KBM-7 (cell line): ENCODE measurements at regions not wholly inside any gene's neighbourhood (a gene's known extent, or its start where the extent isn't known, plus 50 kb on each side); places are given as distances from the start of the nearest gene placed in this dataset.
A peak's percentile ranks its signal among the peaks of the same experiment; 100 is the strongest.

Experiments
- DNase-seq: peaks from one replicate; pipeline ENCODE4 v3.0.0-alpha.2; 2015
- in situ Hi-C: fragments of 300-500 bp; cut with MboI; formaldehyde crosslinking; loops from 2 replicates; pipeline ENCODE4 v1.14.3; 2020; ENCODE audit warnings: low sequenced_read_pairs, low pct_unique_long_range_greater_than_20kb, mixed read lengths

DNA sequence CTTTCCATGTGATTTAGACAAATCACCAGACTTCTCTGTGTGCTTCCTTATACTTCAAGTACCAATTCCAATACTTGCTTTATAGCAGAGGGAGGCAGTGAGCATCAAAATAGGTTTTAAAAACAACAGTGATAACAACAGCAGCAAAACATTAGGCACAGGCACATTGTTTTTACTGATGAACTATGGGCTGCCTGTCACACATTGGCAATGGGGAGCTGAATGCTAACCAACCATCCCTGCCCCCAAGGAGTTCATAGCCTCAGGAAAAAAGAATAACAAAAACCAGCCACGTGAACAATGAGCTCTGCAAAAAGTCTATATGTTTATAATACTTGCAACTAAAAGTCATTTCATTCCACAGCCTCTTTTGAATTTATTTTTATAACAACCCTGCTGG is 287.9 kb upstream of the TRIB2 start:
- in situ Hi-C loops, result no loop called here
- DNase-seq, result no peak

DNA sequence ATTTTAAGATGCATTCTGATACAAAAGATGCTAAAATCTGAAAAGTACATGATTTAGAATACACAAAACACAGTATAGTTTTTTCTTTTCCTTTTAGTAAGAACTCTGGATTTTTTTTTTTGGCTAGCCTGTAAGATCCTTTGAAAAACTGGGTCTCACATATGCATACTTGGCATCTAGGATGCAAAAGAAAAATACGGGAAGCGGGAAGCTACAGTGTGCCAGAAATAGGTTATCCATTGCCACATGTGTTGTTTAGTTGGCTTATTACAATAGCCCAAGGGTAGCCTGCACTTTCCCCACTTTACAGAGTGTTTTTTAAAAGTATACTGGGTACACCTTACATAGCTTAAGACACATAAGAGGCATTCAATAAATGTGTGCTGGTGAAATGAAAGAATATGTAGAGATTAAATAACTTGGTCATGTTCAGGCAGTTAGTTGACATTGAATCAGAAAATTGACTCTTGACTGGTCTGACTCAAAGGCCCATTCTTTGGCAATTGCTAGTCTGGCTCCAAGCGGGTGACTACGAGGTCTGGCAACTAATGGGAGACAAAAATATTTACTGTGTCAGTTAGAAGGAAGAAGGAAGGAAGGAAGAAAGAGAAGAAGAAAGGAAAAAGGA is 286.8 kb upstream of the TRIB2 start:
- in situ Hi-C loops, result no loop called here
- no peak for DNase-seq

DNA sequence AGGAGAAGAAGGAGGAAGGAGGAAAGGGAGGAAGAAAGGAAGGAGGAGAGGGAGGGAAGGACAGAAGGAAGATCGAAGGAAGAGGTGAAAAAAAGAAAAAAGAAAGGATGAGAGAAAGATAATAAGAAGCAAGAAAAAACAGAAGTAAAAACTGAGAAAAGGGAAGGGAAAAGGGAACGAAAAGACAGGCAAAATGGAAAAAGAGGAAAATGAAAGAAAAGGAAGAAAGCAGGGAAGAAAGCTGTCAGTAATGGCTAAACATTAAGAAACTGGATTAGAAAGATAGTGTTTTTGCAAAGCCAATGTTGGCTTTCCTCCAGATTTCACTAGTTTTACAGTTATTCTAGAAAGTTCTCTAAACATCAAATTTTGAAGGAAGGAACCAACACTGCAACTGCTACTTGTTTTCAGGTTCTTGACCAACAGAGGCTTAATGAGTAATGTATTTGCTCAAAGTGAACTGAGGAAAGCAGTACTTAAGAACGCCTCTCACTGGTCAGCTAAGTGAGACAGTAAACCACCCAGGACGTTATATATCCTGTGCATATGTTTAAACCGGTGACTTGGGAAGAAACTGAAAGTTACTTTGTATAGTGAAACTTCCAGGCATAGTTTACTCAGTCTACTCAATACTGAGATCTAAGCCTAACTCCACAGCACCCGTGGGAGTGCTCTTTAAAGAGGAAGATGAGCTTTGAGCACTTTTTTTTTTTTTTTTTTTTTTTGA is 286.2 kb upstream of the TRIB2 start:
- in situ Hi-C loops, result no loop called here
- DNase-seq, result peak; percentile 21

DNA sequence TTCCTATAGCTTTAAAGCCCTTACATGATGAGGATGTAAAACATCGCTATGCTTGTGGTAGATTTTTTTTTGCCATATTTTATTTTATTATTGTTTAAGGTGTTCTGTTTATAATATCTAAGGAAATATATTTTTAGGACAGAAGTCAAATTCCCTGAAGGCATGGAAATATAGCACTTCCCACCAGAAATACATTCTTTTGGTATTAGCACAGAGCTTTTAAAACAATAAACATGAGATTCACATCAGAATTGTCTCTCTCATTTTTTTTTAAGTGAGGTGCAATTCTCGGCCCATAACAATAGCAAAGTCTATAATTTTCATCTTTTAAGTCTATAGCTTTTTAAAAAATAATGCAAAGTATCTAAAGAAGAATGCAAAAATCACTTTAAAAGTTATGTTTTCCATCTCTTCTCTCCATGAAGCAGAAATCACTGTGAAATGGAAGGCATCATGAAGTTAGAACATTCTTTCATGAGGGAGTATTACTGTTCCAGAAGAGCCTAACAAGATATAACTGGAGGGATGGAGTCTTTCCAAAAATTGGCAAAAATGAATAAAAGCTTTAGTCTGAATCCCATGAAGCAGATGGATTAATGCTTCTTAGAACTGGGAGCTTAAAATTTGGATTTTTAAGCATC is 283.6 kb upstream of the TRIB2 start:
- in situ Hi-C loops, result no loop called here
- no peak for DNase-seq

DNA sequence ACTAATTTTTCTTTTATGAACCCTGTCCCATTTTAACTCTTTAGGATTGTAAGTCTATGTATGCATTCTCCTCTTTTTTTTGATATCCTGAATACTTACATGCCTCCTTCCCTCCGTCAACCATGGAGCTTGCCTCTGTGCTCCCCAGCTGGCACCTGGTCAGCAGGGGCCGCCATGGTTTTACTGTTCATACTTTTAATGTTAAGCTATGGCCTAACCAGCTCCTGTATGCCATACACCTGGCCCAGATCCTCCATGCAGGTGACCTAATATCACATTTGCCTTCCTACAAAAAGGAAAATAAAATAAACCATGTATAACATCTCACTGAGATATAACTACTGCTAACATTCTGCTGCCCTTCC is 283.1 kb upstream of the TRIB2 start:
- DNase-seq, result no peak

DNA sequence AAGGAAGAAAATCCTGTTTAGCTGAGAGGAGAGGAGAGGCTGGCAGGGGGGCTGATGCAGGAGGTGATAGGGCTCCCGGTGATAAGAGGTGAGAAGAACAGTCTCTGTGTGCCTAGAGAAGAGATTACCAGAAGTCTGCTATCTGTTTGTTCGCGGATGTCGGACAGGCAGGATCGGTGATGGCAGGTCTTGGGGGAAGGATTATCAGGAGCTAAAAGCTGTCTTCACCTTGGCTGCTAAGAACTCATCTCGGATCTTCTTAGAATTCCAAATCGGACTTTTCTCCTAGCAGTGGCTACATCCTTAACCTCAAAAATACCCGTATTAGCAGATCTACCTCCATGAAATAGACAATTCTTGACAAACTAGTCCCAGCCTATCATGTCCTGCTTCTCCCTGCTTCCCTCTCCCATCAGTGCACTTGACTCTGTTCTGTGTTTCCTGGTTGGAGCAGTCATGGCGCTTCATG is 282.1 kb upstream of the TRIB2 start:
- DNase-seq, result no peak
- in situ Hi-C loops, result no loop called here

More for the DNA sequence above, 283.1 kb upstream of the TRIB2 start:
- in situ Hi-C loops, result no loop called here

DNA sequence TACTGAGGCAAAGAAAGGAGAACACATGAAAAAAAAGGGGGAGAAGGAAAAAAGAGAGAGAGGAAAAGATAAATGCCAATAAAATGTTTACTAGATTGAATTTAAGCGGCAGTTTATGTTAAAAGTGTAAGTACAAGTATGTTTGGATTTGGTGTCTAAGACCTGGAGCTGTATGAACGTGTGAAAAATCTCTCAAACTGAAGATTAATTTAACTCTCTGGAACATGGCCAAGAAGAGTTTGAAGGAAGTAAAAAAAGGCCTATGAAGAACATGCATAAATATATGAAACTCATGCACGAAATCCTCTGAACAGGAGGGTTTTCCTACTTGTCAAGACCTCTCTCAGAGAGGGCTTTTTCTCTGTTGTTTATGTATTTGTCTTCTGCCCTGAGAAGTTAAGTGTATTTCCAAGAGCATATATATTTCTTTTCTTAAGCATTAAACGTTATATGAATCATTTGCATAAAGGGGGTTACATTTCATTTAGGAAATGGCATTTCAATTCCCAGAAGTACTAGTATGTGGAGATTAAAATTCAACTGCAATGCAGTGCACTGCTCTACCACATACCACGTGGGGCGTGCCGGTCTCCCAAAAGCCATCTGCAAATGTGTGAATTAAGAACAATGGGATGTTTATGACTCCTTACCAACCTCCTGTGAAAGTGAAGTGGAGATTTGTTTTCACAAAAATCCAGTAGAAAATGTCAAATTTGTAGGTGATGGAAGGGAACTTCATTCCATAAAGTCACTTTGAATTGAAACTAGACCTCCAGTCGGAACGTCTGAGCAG is 281.1 kb upstream of the TRIB2 start:
- no peak for DNase-seq
- in situ Hi-C loops, result no loop called here

DNA sequence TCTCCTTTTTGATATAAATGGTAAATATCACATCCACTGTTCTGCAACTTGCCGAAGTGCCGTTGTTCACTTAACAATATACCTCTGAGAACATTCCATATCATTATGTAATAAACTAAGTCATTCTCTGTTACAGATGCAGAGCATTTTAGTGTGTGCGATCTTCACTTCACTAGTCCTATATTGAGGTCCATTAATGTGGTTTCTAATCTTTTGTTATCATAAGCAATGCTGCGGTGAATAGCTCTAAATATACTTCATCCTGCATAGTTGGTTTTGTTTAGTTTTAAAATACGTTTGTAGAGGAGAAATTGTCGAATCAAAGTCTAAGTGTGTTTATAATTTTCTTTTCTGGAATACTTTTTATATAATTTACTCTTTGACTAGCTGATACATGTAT is 280.3 kb upstream of the TRIB2 start:
- no peak for DNase-seq
- in situ Hi-C loops, result no loop called here

DNA sequence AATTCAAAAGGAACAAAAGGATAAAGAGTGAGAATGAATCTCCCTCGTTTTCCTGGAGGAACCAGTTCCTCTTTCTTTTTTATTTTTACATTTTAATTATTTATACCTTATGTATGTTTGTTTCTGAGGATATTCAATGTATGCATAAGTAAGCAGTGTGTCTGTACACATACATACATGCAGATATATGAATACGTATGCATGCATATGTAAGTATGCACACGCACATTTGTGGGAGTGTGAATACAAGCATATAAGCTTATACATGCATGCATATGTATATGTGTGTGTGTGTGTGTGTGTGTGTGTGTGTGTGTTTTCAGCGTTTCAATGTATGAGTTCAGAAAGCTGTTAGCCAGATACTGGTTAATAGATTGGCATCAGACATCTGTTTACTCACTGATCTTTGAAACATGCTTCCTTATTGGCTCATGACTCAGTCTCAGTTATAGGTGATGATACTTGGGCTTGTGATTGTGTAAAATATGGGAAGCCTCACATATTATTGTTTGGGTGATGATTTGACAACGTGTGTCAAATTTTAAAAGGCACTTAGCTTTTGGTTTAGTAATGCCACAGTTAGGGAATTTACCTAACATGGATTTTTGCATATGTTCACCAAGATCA is 279.7 kb upstream of the TRIB2 start:
- no peak for DNase-seq
- in situ Hi-C loops, result no loop called here

DNA sequence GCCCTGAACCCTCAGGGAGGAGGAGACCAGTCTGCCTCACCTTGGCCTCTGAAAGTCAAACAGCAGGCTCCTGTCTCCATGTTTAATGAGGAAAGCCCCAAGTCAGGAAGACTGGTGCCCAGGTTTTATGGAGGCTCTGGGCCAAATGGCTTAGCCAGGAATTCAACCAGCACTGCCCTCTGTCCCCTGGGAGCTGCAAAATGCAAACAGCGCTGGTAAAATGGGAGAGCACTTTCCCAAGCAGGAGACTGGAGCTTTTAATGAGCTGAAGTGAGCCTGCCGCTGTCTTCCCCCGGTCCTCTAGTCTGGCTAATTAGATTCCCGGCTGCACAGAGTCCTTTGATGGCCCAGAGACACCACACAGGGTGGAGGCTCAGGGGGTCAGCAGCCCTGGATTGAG is 276.0 kb upstream of the TRIB2 start:
- in situ Hi-C loops, result no loop called here
- DNase-seq, result no peak

DNA sequence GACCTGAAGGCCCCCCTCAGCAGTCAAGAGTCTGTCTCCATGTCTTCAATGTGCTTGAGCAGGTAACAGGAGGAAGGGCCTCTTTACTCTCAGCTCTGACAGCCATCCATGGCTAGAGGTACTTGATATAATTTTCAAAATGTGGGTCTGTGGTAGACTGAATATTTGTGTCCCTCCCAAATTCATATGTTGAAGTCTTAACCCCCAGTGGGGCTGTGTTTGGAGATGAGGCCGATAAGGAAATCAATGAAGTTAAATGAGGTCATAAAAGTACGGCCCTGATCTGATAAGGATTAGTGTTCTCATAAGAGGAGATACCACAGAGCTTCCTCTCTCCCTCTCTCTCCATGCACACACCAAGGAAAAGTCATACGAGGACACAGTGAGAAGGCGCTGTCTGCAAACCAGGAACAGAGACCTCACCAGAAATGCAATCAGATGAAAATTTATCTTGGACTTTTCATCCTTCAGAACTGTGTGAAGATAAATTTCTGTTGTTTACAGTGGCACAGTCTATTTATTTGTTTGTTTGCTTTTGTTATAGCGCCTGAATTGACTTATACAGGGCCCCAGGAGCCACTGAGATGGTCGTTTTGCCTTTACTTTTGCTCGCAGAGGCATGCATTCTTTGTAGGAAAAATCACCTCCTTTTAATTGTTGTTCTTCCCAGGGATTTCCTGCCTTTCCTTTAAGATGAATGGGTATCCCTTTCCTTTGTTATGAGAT is 274.8 kb upstream of the TRIB2 start:
- DNase-seq, result peak; percentile 57
- in situ Hi-C loops, result no loop called here

DNA sequence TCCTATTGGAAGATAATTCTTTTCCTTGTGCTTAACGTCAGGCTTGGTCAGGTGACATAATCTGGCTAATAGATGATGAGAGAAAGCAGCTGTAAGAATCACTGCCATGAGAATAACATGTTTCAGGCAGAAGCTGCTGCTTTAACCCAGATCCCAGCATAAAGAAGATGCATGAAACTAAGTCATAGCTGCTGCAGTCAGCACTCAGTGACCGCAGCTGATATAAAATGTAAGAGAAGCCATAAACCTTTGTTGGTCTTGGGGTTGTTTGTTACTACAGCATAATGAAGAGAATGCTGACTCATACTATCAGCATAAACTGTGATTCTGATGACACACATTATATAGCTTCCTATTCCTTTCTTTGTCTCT is 274.3 kb upstream of the TRIB2 start:
- DNase-seq, result no peak
- in situ Hi-C loops, result no loop called here

DNA sequence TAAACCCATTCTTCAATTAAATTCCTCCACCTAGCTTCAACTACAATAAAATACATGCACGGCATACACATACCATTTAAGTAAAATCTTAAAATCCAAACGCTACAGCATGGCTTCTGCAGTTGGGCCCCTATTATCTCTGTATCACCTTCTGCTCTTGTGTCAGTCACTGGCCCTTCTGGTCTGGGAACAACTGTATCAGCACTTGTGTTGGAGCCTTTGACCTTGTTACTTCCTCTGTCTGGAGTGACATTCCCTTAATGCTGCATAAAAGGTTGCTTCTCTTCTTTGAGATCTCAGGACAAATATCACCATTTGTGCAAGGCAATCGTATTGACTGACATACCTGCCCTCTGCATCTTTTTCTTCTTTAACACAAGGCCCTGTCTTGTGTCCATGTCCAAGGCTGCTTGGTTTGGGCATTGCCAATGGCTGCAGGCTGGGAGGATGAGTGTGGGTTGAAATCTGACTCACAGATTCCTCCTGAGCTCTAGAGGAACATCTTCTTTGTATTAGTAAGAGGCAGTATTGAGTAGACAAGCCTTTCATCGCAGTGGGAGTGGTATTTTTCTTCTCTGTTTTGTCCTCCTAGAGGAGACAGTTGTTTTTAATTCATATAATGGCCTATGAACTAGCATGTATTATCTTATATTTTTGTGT is 267.8 kb upstream of the TRIB2 start:
- in situ Hi-C loops, result no loop called here

DNA sequence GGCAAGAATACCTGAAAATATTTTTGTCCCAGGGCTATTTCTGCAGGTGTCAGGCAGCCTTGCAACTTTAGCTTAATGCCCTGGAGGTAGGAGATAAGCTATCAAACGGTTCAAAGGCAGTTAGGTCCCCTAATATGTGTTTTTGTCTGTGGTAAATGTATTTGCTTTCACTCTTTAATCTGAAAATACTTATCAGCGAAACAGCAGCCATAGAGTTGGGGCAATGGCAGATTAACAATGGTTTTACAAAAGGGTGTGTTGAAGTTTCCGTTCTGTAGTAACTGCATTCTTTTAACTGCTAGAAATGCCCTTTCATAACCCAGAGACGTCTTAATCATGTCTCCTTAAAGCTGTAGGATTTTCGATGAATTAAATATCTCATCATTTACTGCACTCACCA is 265.0 kb upstream of the TRIB2 start:
- no peak for DNase-seq
- in situ Hi-C loops, result no loop called here

More for the DNA sequence above, 267.8 kb upstream of the TRIB2 start:
- DNase-seq, result no peak

DNA sequence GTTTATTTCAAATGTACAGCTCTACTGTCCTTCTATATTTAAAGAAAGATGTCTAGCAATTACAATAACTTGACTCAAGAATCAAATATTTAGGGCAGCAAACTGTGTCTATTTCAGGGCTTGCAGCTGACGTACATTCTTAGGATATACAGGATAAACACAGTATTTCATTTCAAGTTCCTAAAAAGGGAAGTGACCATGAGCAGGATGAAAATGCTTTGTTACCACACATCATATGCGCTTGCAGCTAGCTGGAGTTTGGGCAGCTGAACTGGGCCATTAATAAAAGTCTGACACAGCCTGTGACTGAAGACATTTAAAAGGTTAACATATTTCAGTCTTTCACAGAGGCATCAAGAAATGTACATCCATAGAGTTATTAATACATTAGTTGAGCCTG is 264.6 kb upstream of the TRIB2 start:
- in situ Hi-C loops, result no loop called here
- peak; percentile 36 for DNase-seq

DNA sequence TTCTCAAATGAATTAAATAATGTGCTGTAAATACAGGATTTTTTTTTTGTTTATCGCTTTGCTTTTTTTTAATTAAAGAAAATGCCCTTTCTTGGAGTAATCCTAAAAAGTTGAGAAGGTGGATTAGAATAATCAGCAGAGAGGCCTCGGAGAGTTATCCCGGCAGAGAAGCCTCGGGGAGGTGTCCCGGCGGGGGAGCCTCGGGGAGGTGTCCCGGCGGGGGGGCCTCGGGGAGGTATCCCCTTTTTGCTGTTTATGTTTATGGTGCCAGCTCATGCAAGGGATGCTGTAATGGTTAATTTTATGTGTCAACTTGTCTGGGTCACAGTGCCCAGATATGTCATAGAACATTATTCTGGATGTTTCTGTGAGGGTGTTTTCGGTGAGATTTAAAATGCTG is 263.0 kb upstream of the TRIB2 start:
- no peak for DNase-seq
- in situ Hi-C loops, result no loop called here

DNA sequence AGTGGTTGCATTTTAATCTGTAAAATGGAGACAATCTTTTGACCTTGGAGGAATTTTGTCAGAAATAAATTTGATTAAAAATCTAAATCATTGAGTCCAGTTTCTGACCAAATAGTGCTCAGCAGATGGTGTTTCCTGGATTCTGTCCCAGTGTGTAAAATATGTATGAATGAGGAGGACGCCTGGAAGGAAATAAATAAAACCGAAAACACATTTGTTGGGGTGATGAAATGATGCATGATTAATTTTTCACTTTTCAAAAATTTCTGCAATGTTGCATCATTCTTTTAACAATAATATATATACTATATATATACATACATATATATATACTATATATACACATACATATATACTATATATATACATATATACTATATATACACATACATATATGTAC is 261.1 kb upstream of the TRIB2 start:
- in situ Hi-C loops, result no loop called here
- no peak for DNase-seq

DNA sequence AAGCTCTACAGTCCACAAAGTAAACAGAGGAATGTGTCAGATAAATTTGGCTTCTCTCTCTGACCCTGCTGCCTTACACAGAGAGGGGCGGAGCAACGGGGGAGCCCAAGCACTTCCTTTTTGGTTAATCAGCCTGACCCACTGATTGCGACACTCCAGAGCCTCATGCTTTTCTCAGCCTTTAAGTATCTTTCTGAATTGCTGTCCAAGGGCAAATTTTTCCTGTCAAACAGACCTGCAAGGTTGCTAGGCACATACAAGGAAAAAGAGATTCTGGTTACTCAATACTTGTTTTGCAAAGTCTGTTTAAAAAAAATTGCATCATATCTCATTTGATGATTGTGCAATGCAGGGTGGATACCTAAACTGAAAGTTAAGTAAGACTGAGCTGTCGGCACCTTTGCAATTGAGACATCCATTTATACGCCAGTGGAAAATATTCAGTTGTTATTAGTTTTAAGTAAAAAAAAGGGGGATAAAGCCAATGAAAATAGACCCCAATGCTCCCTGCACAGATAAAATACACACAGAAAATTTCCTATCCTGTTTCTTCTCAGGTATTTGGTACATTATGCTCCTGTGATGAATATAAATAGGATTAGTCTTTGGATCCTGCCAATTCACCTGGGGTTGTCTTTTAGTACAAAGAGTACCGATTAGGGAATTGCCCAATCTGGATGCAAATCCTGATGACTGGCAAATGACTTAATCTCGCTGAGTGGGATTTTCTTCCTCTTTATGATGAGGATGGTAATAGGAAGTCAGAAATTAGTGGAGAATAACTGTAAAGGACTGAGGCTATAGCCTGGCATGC is 260.2 kb upstream of the TRIB2 start:
- DNase-seq, result peak; percentile 92
- in situ Hi-C loops, result no loop called here
